ENCODE measurements at regions not wholly inside any gene's neighbourhood (a gene's known extent, or its start where the extent isn't known, plus 50 kb on each side); places are given as distances from the start of the nearest gene placed in this dataset.

- TF ChIP-seq CTCF (IDR thresholded peaks at IDR 0.05) (no peak), POLR2A (IDR thresholded peaks at IDR 0.05) (no peak)
- no peaks in the 10 kb centered on the region for H3K36me3 ChIP-seq
- DNase-seq = no peak
- no peak for ATAC-seq
- intact Hi-C loops (cut with DNase I) = no loop called here
- no peaks in the 10 kb centered on the region for H3K9me3 ChIP-seq
- no peak overlapping the region for H3K27ac ChIP-seq
- H3K4me3 ChIP-seq = no peak overlapping the region
- H3K4me1 ChIP-seq = no peaks in the 10 kb centered on the region
- H3K27me3 ChIP-seq = no peaks in the 10 kb centered on the region
These were observed 173.6 kb downstream of the NDFIP2 start for GRCh38 chr13:79654520-79654919.

DNA sequence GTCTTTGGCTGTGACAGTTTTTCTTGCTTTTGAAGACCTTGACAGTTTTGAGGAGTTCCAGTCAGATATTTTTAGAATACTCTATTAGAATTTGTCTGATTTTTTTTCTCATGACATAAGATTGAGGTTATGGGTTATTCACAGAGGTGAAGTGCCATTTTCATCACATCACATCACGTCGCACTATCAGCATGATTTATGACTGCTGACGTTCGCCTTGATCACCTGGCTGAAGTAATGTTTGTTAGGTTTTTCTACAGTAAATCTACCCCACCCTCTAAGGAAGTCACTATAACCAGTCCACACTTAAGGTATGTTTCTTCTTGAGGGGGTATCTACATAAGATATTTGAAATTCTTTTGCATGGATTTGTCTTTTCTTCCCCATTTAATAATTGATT lies 169.7 kb downstream of the NDFIP2 start:
- no peak overlapping the region for H3K4me3 ChIP-seq
- ATAC-seq (no peak), DNase-seq (no peak)
- H3K4me1 ChIP-seq = no peaks in the 10 kb centered on the region
- no peaks in the 10 kb centered on the region for H3K9me3 ChIP-seq
- intact Hi-C loops (cut with DNase I) = no loop called here
- 87% methylated on average over 4 of the region's 4 CpGs for WGBS (ENCODE audit: insufficient coverage, low coverage, low lambda C conversion rate, missing lambda C conversion rate)
- H3K27me3 ChIP-seq = no peaks in the 10 kb centered on the region
- TF ChIP-seq CTCF (IDR thresholded peaks at IDR 0.05) (no peak), POLR2A (IDR thresholded peaks at IDR 0.05) (no peak)
- H3K27ac ChIP-seq = no peak overlapping the region
- no peaks in the 10 kb centered on the region for H3K36me3 ChIP-seq

GRCh38 chr13:79648191-79648590 lies 167.2 kb downstream of the NDFIP2 start:
- no peak for ATAC-seq
- no peaks in the 10 kb centered on the region for H3K9me3 ChIP-seq
- intact Hi-C loops (cut with DNase I) = no loop called here
- H3K36me3 ChIP-seq = no peaks in the 10 kb centered on the region
- H3K4me3 ChIP-seq = no peak overlapping the region
- no peak overlapping the region for H3K27ac ChIP-seq
- H3K27me3 ChIP-seq = no peaks in the 10 kb centered on the region
- 50% methylated on average over 1 of the region's 1 CpG for WGBS (ENCODE audit: insufficient coverage, low coverage, low lambda C conversion rate, missing lambda C conversion rate)
- TF ChIP-seq CTCF (IDR thresholded peaks at IDR 0.05) = no peak
- TF ChIP-seq POLR2A (IDR thresholded peaks at IDR 0.05) = no peak
- no peak for DNase-seq
- no peaks in the 10 kb centered on the region for H3K4me1 ChIP-seq

DNA sequence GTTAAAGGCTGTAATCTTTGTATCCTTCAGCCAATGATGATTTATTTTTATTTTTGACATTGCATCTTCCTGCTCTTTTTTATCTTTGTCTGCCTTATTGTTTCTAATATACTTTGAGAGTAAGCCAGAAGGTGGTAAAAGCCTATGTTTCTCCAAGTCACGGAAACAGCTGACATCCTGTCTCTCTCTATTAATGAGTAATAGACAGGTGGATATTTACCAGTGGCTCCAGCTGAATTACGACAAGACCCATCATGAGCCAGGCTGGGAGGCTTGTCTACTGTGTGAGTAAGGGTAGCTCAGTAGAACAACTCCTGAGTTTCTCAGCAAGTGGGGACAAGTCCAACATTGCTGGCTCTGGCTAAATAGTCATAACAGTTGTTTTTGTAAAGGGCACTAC lies 166.6 kb downstream of the NDFIP2 start:
- ATAC-seq (peak in 1 of 4 donors; percentile 14), DNase-seq (no peak)
- H3K4me3 ChIP-seq = no peak overlapping the region
- no peaks in the 10 kb centered on the region for H3K27me3 ChIP-seq
- 49% methylated on average over 2 of the region's 2 CpGs for WGBS (ENCODE audit: insufficient coverage, low coverage, low lambda C conversion rate, missing lambda C conversion rate)
- no peaks in the 10 kb centered on the region for H3K4me1 ChIP-seq
- H3K9me3 ChIP-seq = no peaks in the 10 kb centered on the region
- H3K36me3 ChIP-seq = no peaks in the 10 kb centered on the region
- intact Hi-C loops (cut with DNase I) = no loop called here
- TF ChIP-seq POLR2A (IDR thresholded peaks at IDR 0.05) (no peak), CTCF (IDR thresholded peaks at IDR 0.05) (no peak)
- H3K27ac ChIP-seq = no peak overlapping the region

DNA sequence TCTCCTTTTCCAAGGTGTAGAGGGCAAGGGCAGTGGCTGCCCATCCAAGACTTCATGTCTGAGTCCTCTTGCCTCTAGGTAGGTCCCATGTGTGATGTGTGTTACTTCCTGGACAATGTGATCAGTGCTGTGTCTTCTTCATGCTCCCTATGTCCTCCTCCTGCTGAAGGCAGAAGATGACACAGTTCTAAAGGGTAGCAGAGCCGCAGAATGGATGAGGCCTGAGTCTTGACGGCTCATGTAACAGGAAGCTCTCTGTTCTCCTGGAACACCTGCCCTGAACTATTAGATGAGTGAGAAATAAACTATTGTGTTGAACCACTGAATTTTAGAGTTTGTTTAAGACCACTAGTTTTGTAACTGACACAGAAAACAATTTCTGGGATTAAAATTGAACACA lies 165.9 kb downstream of the NDFIP2 start:
- no peak overlapping the region for H3K4me3 ChIP-seq

More for the DNA sequence above, 165.9 kb downstream of the NDFIP2 start:
- H3K27me3 ChIP-seq = no peaks in the 10 kb centered on the region
- intact Hi-C loops (cut with DNase I) = no loop called here
- WGBS (ENCODE audit: insufficient coverage, low coverage, low lambda C conversion rate, missing lambda C conversion rate) = 73% methylated on average over 2 of the region's 2 CpGs
- H3K4me1 ChIP-seq = no peaks in the 10 kb centered on the region
- H3K36me3 ChIP-seq = no peaks in the 10 kb centered on the region
- no peak overlapping the region for H3K27ac ChIP-seq
- TF ChIP-seq POLR2A (IDR thresholded peaks at IDR 0.05) (no peak), CTCF (IDR thresholded peaks at IDR 0.05) (no peak)
- DNase-seq (no peak), ATAC-seq (no peak)
- H3K9me3 ChIP-seq = no peaks in the 10 kb centered on the region
